Esophagus muscularis mucosa (tissue), 4 donors: ENCODE measurements at regions not wholly inside any gene's neighbourhood (a gene's known extent, or its start where the extent isn't known, plus 50 kb on each side); places are given as distances from the start of the nearest gene placed in this dataset.

Experiments used
- DNase-seq: peaks from one replicate; pipeline ENCODE4 v3.0.0-alpha.2; 2017; ENCODE audit errors: extremely low spot score
- H3K27ac ChIP-seq, 4 donors: fragments of 200-600 bp; sonication (generic); replicated peaks in 1 of 4; 1 replicate in 3 of 4; 2 replicates in 1 of 4; pipeline ENCODE4 v1.5.1; 2016 to 2019; ENCODE audit warnings: mild to moderate bottlenecking in 1 of 4
- H3K27me3 ChIP-seq, 4 donors: fragments of 200-600 bp; sonication (generic); one replicate each; pipeline versions ENCODE4 v1.5.1 to v1.6.0; 2016 to 2019
- H3K36me3 ChIP-seq, 4 donors: fragments of 200-600 bp; sonication (generic); one replicate each; pipeline ENCODE4 v1.5.1; 2016 to 2019
- H3K4me1 ChIP-seq, 4 donors: fragments of 200-600 bp; sonication (generic); one replicate each; pipeline ENCODE4 v1.5.1; 2016 to 2019
- H3K4me3 ChIP-seq, 4 donors: fragments of 200-600 bp; sonication (generic); 1 replicate in 2 of 4; 2 replicates in 2 of 4; pipeline ENCODE4 v1.5.1; 2016 to 2019; ENCODE audit warnings: mild to moderate bottlenecking in 4 of 4, moderate library complexity in 1 of 4
- H3K9me3 ChIP-seq, 4 donors: fragments of 200-600 bp; sonication (generic); 1 replicate in 3 of 4; 2 replicates in 1 of 4; pipeline ENCODE4 v1.5.1; 2016 to 2019
- CTCF ChIP-seq, 3 experiments: fragments of 200-600 bp in 2 of 3; fragments of 450-650 bp in 1 of 3; sonication (generic) in 2 of 3; IDR thresholded peaks; one replicate each; pipeline ENCODE4 v1.5.1; 2017 to 2019; ENCODE audit warnings: antibody characterized with exemption in 3 of 3, mild to moderate bottlenecking in 2 of 3, moderate library complexity in 1 of 3
- EP300 ChIP-seq: sonication (generic); formaldehyde crosslinking; IDR thresholded peaks from one replicate; pipeline ENCODE4 v1.6.1; 2017; ENCODE audit warnings: antibody characterized with exemption
- POLR2A ChIP-seq: fragments of 450-650 bp; IDR thresholded peaks from one replicate; pipeline ENCODE4 v1.6.1; 2017; ENCODE audit warnings: antibody characterized with exemption, moderate library complexity, mild to moderate bottlenecking, low read depth
- POLR2AphosphoS5 ChIP-seq, 2 donors: sonication (generic); formaldehyde crosslinking; IDR thresholded peaks; one replicate each; pipeline ENCODE4 v1.6.1; 2017; ENCODE audit warnings: antibody characterized with exemption in 2 of 2
- WGBS: methylation state at CpG from one replicate; pipeline ENCODE4 v1.1.5; 2018; 5-methylcytosine and 5-hydroxymethylcytosine counted together
- intact Hi-C: fragments of 100-400 bp; cut with DNase I; formaldehyde crosslinking; loops from one replicate; pipeline ENCODE4 v1.15.1; 2023

- H3K27me3 ChIP-seq: no peaks in the 10 kb centered on the region
- H3K9me3 ChIP-seq: peaks cover 0 to 27% (median 14%) of the 10 kb centered on the region in 4 donors
- no peaks in the 10 kb centered on the region for H3K36me3 ChIP-seq
- DNase-seq: no peak
- no peak overlapping the region for H3K4me3 ChIP-seq
- no peak overlapping the region for H3K27ac ChIP-seq
- no peak for TF ChIP-seq POLR2A
- no peak for TF ChIP-seq CTCF (IDR thresholded peaks at IDR 0.05)
- TF ChIP-seq EP300: no peak
- no peak for TF ChIP-seq POLR2AphosphoS5 (IDR thresholded peaks at IDR 0.05)
- no peaks in the 10 kb centered on the region for H3K4me1 ChIP-seq
- intact Hi-C loops: no loop called here
These were observed 154.7 kb upstream of the TMEM106B start for GRCh38 chr7:12056381-12056780.

- 72% methylated on average over 2 of the region's 2 CpGs for WGBS
- no peak for TF ChIP-seq POLR2AphosphoS5 (IDR thresholded peaks at IDR 0.05)
- TF ChIP-seq POLR2A: no peak
- TF ChIP-seq EP300: no peak
- TF ChIP-seq CTCF (IDR thresholded peaks at IDR 0.05): no peak
- H3K27me3 ChIP-seq: no peaks in the 10 kb centered on the region
- intact Hi-C loops: no loop called here
- DNase-seq: no peak
- no peaks in the 10 kb centered on the region for H3K36me3 ChIP-seq
- H3K27ac ChIP-seq: no peak overlapping the region
- peaks cover 0 to 27% (median 14%) of the 10 kb centered on the region in 4 donors for H3K9me3 ChIP-seq
- no peak overlapping the region for H3K4me3 ChIP-seq
- no peaks in the 10 kb centered on the region for H3K4me1 ChIP-seq
These were observed 154.1 kb upstream of the TMEM106B start for GRCh38 chr7:12056977-12057376.

GRCh38 chr7:12062062-12062461, 149.0 kb upstream of the TMEM106B start:
- Histone ChIP-seq H3K27ac (no peak overlapping the region), H3K4me1 (no peaks in the 10 kb centered on the region), H3K4me3 (no peak overlapping the region), H3K27me3 (no peaks in the 10 kb centered on the region), H3K9me3 (peaks cover 0 to 11% (median 5%) of the 10 kb centered on the region in 4 donors), H3K36me3 (no peaks in the 10 kb centered on the region)
- no peak for TF ChIP-seq POLR2AphosphoS5 (IDR thresholded peaks at IDR 0.05)
- no peak for TF ChIP-seq EP300
- no peak for TF ChIP-seq CTCF (IDR thresholded peaks at IDR 0.05)
- TF ChIP-seq POLR2A: no peak
- intact Hi-C loops: no loop called here
- no peak for DNase-seq

GRCh38 chr7:12064586-12065127, 146.4 kb upstream of the TMEM106B start:
- TF ChIP-seq CTCF (IDR thresholded peaks at IDR 0.05) (no peak), POLR2A (no peak), EP300 (no peak), POLR2AphosphoS5 (IDR thresholded peaks at IDR 0.05) (no peak)
- Histone ChIP-seq H3K27me3 (no peaks in the 10 kb centered on the region), H3K27ac (no peak overlapping the region), H3K4me3 (no peak overlapping the region), H3K4me1 (no peaks in the 10 kb centered on the region), H3K36me3 (no peaks in the 10 kb centered on the region), H3K9me3 (no peaks in the 10 kb centered on the region)
- WGBS: 61% methylated on average over 1 of the region's 1 CpG
- DNase-seq: no peak
- intact Hi-C loops: no loop called here

- Histone ChIP-seq H3K27ac (no peak overlapping the region), H3K9me3 (no peaks in the 10 kb centered on the region), H3K4me3 (no peak overlapping the region), H3K4me1 (no peaks in the 10 kb centered on the region), H3K36me3 (no peaks in the 10 kb centered on the region), H3K27me3 (no peaks in the 10 kb centered on the region)
- intact Hi-C loops: no loop called here
- no peak for DNase-seq
- TF ChIP-seq POLR2AphosphoS5 (IDR thresholded peaks at IDR 0.05) (no peak), CTCF (IDR thresholded peaks at IDR 0.05) (no peak), EP300 (no peak), POLR2A (no peak)
- WGBS: 89% methylated on average over 4 of the region's 4 CpGs
These were observed 145.1 kb upstream of the TMEM106B start for GRCh38 chr7:12066004-12066403.
